Immature natural killer cell (primary cell): ENCODE measurements at regions not wholly inside any gene's neighbourhood (a gene's known extent, or its start where the extent isn't known, plus 50 kb on each side); places are given as distances from the start of the nearest gene placed in this dataset.
"Not testable (repeated sequence)": the region's sequence is repeated elsewhere in the genome, so short reads cannot be mapped to it uniquely, and the experiment has no call there.

ENCODE experiments used
- DNase-seq, 3 donors: peaks; one replicate each; pipeline ENCODE4 v3.0.0; 2022; ENCODE audit warnings: mixed read lengths in 1 of 3
- H3K27ac Mint-ChIP-seq, 6 donors: one replicate each; pipeline ENCODE4 v1.8.0; 2020; ENCODE audit warnings: mixed read lengths in 6 of 6, mild to moderate bottlenecking in 5 of 6, inconsistent platforms in 4 of 6, moderate library complexity in 3 of 6
- H3K27me3 Mint-ChIP-seq, 3 donors: one replicate each; pipeline ENCODE4 v1.8.0; 2020 to 2021; ENCODE audit warnings: low read depth in 3 of 3, mild to moderate bottlenecking in 3 of 3, mixed read lengths in 3 of 3, moderate library complexity in 3 of 3, inconsistent platforms in 1 of 3
- H3K36me3 Mint-ChIP-seq, 3 donors: one replicate each; pipeline ENCODE4 v1.8.0; 2020; ENCODE audit warnings: mixed read lengths in 3 of 3, inconsistent platforms in 2 of 3, mild to moderate bottlenecking in 2 of 3
- H3K4me1 Mint-ChIP-seq, 2 donors: one replicate each; pipeline ENCODE4 v1.8.0; 2020; ENCODE audit warnings: inconsistent platforms in 2 of 2, mild to moderate bottlenecking in 2 of 2, mixed read lengths in 2 of 2, moderate library complexity in 1 of 2
- H3K4me3 Mint-ChIP-seq, 5 donors: one replicate each; pipeline ENCODE4 v1.8.0; 2020; ENCODE audit warnings: mild to moderate bottlenecking in 5 of 5, mixed read lengths in 5 of 5, inconsistent platforms in 3 of 5, moderate library complexity in 3 of 5
- H3K9me3 Mint-ChIP-seq, 6 donors: one replicate each; pipeline ENCODE4 v1.8.0; 2020; ENCODE audit warnings: mild to moderate bottlenecking in 6 of 6, mixed read lengths in 6 of 6, inconsistent platforms in 4 of 6, moderate library complexity in 3 of 6

GRCh38 chr5:72656331-72656730 lies 149.1 kb upstream of the ZNF366 start:
- Mint-ChIP-seq H3K27ac (no peak overlapping the region), H3K36me3 (no peaks in the 10 kb centered on the region), H3K9me3 (peaks cover 0 to 2% (median 0%) of the 10 kb centered on the region in 6 donors), H3K4me3 (no peak overlapping the region), H3K27me3 (peaks cover 0 to 4% (median 4%) of the 10 kb centered on the region in 3 donors), H3K4me1 (no peaks in the 10 kb centered on the region)
- DNase-seq, result no peak

- no peak overlapping the region for H3K4me3 Mint-ChIP-seq
- H3K4me1 Mint-ChIP-seq, result no peaks in the 10 kb centered on the region
- H3K9me3 Mint-ChIP-seq, result peaks cover 0 to 2% (median 0%) of the 10 kb centered on the region in 6 donors
- no peaks in the 10 kb centered on the region for H3K36me3 Mint-ChIP-seq
- H3K27ac Mint-ChIP-seq, result no peak overlapping the region
- peaks cover 0 to 4% (median 3%) of the 10 kb centered on the region in 3 donors for H3K27me3 Mint-ChIP-seq
- DNase-seq, result no peak
These were observed 147.0 kb upstream of the ZNF366 start for GRCh38 chr5:72654231-72654630.

GRCh38 chr5:72653586-72653985 lies 146.4 kb upstream of the ZNF366 start:
- no peaks in the 10 kb centered on the region for H3K36me3 Mint-ChIP-seq
- H3K27ac Mint-ChIP-seq, result no peak overlapping the region
- no peak for DNase-seq
- no peaks in the 10 kb centered on the region for H3K9me3 Mint-ChIP-seq
- H3K27me3 Mint-ChIP-seq, result peaks cover 0 to 4% (median 3%) of the 10 kb centered on the region in 3 donors
- H3K4me1 Mint-ChIP-seq, result no peaks in the 10 kb centered on the region
- no peak overlapping the region for H3K4me3 Mint-ChIP-seq

GRCh38 chr5:72651779-72652178 lies 144.6 kb upstream of the ZNF366 start:
- no peaks in the 10 kb centered on the region for H3K4me1 Mint-ChIP-seq
- no peak for DNase-seq
- no peaks in the 10 kb centered on the region for H3K36me3 Mint-ChIP-seq
- H3K9me3 Mint-ChIP-seq, result peaks cover 0 to 2% (median 0%) of the 10 kb centered on the region in 6 donors
- peaks cover 0 to 4% (median 3%) of the 10 kb centered on the region in 3 donors for H3K27me3 Mint-ChIP-seq
- no peak overlapping the region for H3K27ac Mint-ChIP-seq
- no peak overlapping the region for H3K4me3 Mint-ChIP-seq

- no peak overlapping the region for H3K27ac Mint-ChIP-seq
- H3K9me3 Mint-ChIP-seq, result peaks cover 0 to 2% (median 0%) of the 10 kb centered on the region in 6 donors
- no peak for DNase-seq
- H3K4me1 Mint-ChIP-seq, result no peaks in the 10 kb centered on the region
- H3K27me3 Mint-ChIP-seq, result peaks cover 0 to 4% (median 3%) of the 10 kb centered on the region in 3 donors
- H3K4me3 Mint-ChIP-seq, result no peak overlapping the region
- H3K36me3 Mint-ChIP-seq, result no peaks in the 10 kb centered on the region
These were observed 143.9 kb upstream of the ZNF366 start for GRCh38 chr5:72651109-72651508.

GRCh38 chr5:72649449-72649848 lies 142.2 kb upstream of the ZNF366 start:
- Mint-ChIP-seq H3K27me3 (peaks cover 0 to 5% (median 4%) of the 10 kb centered on the region in 3 donors), H3K36me3 (no peaks in the 10 kb centered on the region), H3K27ac (no peak overlapping the region)

GRCh38 chr5:72648480-72648879 lies 141.3 kb upstream of the ZNF366 start:
- DNase-seq, result no peak
- Mint-ChIP-seq H3K9me3 (peaks cover 0 to 2% (median 0%) of the 10 kb centered on the region in 6 donors), H3K27ac (no peak overlapping the region), H3K4me1 (no peaks in the 10 kb centered on the region), H3K4me3 (no peak overlapping the region), H3K36me3 (no peaks in the 10 kb centered on the region), H3K27me3 (peaks cover 0 to 5% (median 5%) of the 10 kb centered on the region in 3 donors)

More at GRCh38 chr5:72649449-72649848, 142.2 kb upstream of the ZNF366 start:
- Mint-ChIP-seq H3K9me3 (peaks cover 0 to 2% (median 0%) of the 10 kb centered on the region in 6 donors), H3K4me3 (no peak overlapping the region), H3K4me1 (no peaks in the 10 kb centered on the region)
- DNase-seq, result no peak

GRCh38 chr5:72647806-72648205 lies 140.6 kb upstream of the ZNF366 start:
- Mint-ChIP-seq H3K27ac (no peak overlapping the region), H3K27me3 (peaks cover 0 to 7% (median 5%) of the 10 kb centered on the region in 3 donors), H3K4me1 (no peaks in the 10 kb centered on the region), H3K4me3 (no peak overlapping the region), H3K36me3 (no peaks in the 10 kb centered on the region), H3K9me3 (peaks cover 0 to 2% (median 0%) of the 10 kb centered on the region in 6 donors)
- DNase-seq, result no peak

GRCh38 chr5:72646246-72646866 lies 139.1 kb upstream of the ZNF366 start:
- no peak overlapping the region for H3K27ac Mint-ChIP-seq
- H3K4me1 Mint-ChIP-seq, result no peaks in the 10 kb centered on the region
- H3K36me3 Mint-ChIP-seq, result no peaks in the 10 kb centered on the region
- peaks cover 0 to 2% (median 0%) of the 10 kb centered on the region in 6 donors for H3K9me3 Mint-ChIP-seq
- DNase-seq, result no peak
- no peak overlapping the region for H3K4me3 Mint-ChIP-seq
- H3K27me3 Mint-ChIP-seq, result peaks cover 0 to 10% (median 4%) of the 10 kb centered on the region in 3 donors

GRCh38 chr5:72645064-72645846 lies 138.0 kb upstream of the ZNF366 start:
- Mint-ChIP-seq H3K27ac (no peak overlapping the region), H3K36me3 (no peaks in the 10 kb centered on the region)

GRCh38 chr5:72644296-72644695 lies 137.1 kb upstream of the ZNF366 start:
- H3K27me3 Mint-ChIP-seq, result peaks cover 0 to 8% (median 4%) of the 10 kb centered on the region in 3 donors
- no peaks in the 10 kb centered on the region for H3K36me3 Mint-ChIP-seq
- no peaks in the 10 kb centered on the region for H3K4me1 Mint-ChIP-seq

More at GRCh38 chr5:72645064-72645846, 138.0 kb upstream of the ZNF366 start:
- no peak overlapping the region for H3K4me3 Mint-ChIP-seq
- H3K27me3 Mint-ChIP-seq, result peaks cover 0 to 10% (median 4%) of the 10 kb centered on the region in 3 donors
- DNase-seq, result no peak
- H3K4me1 Mint-ChIP-seq, result no peaks in the 10 kb centered on the region
- H3K9me3 Mint-ChIP-seq, result peaks cover 0 to 2% (median 0%) of the 10 kb centered on the region in 6 donors

GRCh38 chr5:72641164-72641563 lies 134.0 kb upstream of the ZNF366 start:
- H3K27ac Mint-ChIP-seq, result no peak overlapping the region
- H3K9me3 Mint-ChIP-seq, result no peaks in the 10 kb centered on the region
- H3K4me1 Mint-ChIP-seq, result no peaks in the 10 kb centered on the region
- no peaks in the 10 kb centered on the region for H3K36me3 Mint-ChIP-seq
- no peak for DNase-seq
- H3K4me3 Mint-ChIP-seq, result no peak overlapping the region
- peaks cover 0 to 13% (median 8%) of the 10 kb centered on the region in 3 donors for H3K27me3 Mint-ChIP-seq

More at GRCh38 chr5:72644296-72644695, 137.1 kb upstream of the ZNF366 start:
- no peak for DNase-seq
- Mint-ChIP-seq H3K27ac (no peak overlapping the region), H3K4me3 (no peak overlapping the region), H3K9me3 (peaks cover 0 to 2% (median 0%) of the 10 kb centered on the region in 6 donors)

GRCh38 chr5:72637058-72637457 lies 129.8 kb upstream of the ZNF366 start:
- DNase-seq, result no peak
- H3K36me3 Mint-ChIP-seq, result no peaks in the 10 kb centered on the region
- H3K4me1 Mint-ChIP-seq, result no peaks in the 10 kb centered on the region
- no peak overlapping the region for H3K27ac Mint-ChIP-seq
- H3K9me3 Mint-ChIP-seq, result peaks cover 0 to 7% (median 0%) of the 10 kb centered on the region in 6 donors
- no peak overlapping the region for H3K4me3 Mint-ChIP-seq
- peaks cover 1 to 6% (median 4%) of the 10 kb centered on the region in 3 donors for H3K27me3 Mint-ChIP-seq

- not testable (repeated sequence) for DNase-seq, H3K36me3 Mint-ChIP-seq, H3K27ac Mint-ChIP-seq, H3K4me3 Mint-ChIP-seq, H3K4me1 Mint-ChIP-seq, H3K27me3 Mint-ChIP-seq, H3K9me3 Mint-ChIP-seq
These were observed 129.4 kb upstream of the ZNF366 start for GRCh38 chr5:72636565-72636964.
